Prostate gland (tissue), 2 donors: ENCODE measurements at regions not wholly inside any gene's neighbourhood (a gene's known extent, or its start where the extent isn't known, plus 50 kb on each side); places are given as distances from the start of the nearest gene placed in this dataset.

Source experiments
- POLR2A ChIP-seq: fragments of 450-650 bp; IDR thresholded peaks from one replicate; pipeline ENCODE4 v1.6.1; 2016; ENCODE audit warnings: antibody characterized with exemption, mild to moderate bottlenecking
- TF ChIP-seq, protein P1 (sequence below), 4 experiments: fragments of 200-600 bp in 2 of 4; fragments of 450-650 bp in 2 of 4; sonication (generic) in 2 of 4; IDR thresholded peaks; 1 replicate in 3 of 4; 2 replicates in 1 of 4; pipeline ENCODE4 v1.5.1; 2016 to 2019; ENCODE audit warnings: antibody characterized with exemption in 4 of 4, mild to moderate bottlenecking in 2 of 4, moderate library complexity in 2 of 4

DNA sequence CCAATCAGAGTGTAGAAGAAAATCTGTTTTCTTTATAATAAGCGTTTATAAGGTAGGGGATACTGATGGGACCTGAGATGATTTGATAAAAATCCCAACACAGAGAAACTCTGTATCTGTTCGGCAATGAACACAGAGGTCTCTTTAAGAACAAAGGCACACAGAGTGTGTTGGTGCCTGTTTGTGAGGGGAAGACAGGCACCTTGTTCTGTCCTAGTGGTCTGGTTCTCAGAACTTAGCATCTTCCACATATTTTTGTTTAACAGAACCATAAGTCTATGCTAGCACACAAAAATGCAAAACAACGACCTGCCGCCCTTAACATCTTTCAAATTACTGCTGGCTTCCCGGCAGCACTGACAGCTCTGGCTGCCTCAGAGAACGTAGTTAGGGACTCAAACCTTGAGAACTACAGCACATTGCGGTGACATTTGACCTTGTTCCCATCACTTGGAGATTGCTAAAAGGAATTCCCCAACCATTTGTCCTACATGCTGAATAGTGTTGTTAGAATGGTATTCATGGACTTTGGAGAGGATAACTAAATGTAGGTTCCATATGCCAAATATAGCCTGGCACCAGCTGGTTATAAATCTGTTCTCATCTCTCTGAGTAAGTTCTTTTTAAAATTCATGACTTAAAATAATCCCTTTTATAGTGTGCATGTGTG, 871.7 kb upstream of the TYRP1 start:
- TF ChIP-seq, protein P1, sequence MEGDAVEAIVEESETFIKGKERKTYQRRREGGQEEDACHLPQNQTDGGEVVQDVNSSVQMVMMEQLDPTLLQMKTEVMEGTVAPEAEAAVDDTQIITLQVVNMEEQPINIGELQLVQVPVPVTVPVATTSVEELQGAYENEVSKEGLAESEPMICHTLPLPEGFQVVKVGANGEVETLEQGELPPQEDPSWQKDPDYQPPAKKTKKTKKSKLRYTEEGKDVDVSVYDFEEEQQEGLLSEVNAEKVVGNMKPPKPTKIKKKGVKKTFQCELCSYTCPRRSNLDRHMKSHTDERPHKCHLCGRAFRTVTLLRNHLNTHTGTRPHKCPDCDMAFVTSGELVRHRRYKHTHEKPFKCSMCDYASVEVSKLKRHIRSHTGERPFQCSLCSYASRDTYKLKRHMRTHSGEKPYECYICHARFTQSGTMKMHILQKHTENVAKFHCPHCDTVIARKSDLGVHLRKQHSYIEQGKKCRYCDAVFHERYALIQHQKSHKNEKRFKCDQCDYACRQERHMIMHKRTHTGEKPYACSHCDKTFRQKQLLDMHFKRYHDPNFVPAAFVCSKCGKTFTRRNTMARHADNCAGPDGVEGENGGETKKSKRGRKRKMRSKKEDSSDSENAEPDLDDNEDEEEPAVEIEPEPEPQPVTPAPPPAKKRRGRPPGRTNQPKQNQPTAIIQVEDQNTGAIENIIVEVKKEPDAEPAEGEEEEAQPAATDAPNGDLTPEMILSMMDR (IDR thresholded peaks at IDR 0.05): no peak
- TF ChIP-seq POLR2A: no peak
